GM21447 (cell line): ENCODE measurements at regions not wholly inside any gene's neighbourhood (a gene's known extent, or its start where the extent isn't known, plus 50 kb on each side); places are given as distances from the start of the nearest gene placed in this dataset.

Experiments
- ATAC-seq: cut with Tn5 transposase; IDR thresholded peaks from one replicate; pipeline ENCODE4 v1.9.1; 2021; ENCODE audit not compliant: unreplicated experiment

GRCh38 chr20:60966766-60967165 is 285.3 kb upstream of the CDH4 start:
- ATAC-seq: no peak

GRCh38 chr20:60967431-60968316 is 284.4 kb upstream of the CDH4 start:
- ATAC-seq: no peak

GRCh38 chr20:60968853-60969720 is 283.0 kb upstream of the CDH4 start:
- ATAC-seq: no peak

- no peak for ATAC-seq
These were observed 281.5 kb upstream of the CDH4 start for GRCh38 chr20:60970601-60971000.

GRCh38 chr20:60974022-60974421 is 278.0 kb upstream of the CDH4 start:
- no peak for ATAC-seq

- no peak for ATAC-seq
These were observed 277.6 kb upstream of the CDH4 start for GRCh38 chr20:60974441-60974945.

- no peak for ATAC-seq
These were observed 275.9 kb upstream of the CDH4 start for GRCh38 chr20:60976139-60976538.

- ATAC-seq: no peak
These were observed 275.1 kb upstream of the CDH4 start for GRCh38 chr20:60976913-60977312.

GRCh38 chr20:60977901-60978300 is 274.2 kb upstream of the CDH4 start:
- no peak for ATAC-seq

- no peak for ATAC-seq
These were observed 267.4 kb upstream of the CDH4 start for GRCh38 chr20:60984666-60985065.

- ATAC-seq: no peak
These were observed 265.4 kb upstream of the CDH4 start for GRCh38 chr20:60986506-60987156.

- no peak for ATAC-seq
These were observed 262.0 kb upstream of the CDH4 start for GRCh38 chr20:60990061-60990460.

GRCh38 chr20:60990643-60991042 is 261.4 kb upstream of the CDH4 start:
- no peak for ATAC-seq

- ATAC-seq: no peak
These were observed 258.5 kb upstream of the CDH4 start for GRCh38 chr20:60993433-60994044.

- no peak for ATAC-seq
These were observed 252.8 kb upstream of the CDH4 start for GRCh38 chr20:60999250-60999649.

GRCh38 chr20:61002090-61002489 is 250.0 kb upstream of the CDH4 start:
- ATAC-seq: no peak

GRCh38 chr20:61014491-61014890 is 237.6 kb upstream of the CDH4 start:
- no peak for ATAC-seq

GRCh38 chr20:61015602-61016001 is 236.5 kb upstream of the CDH4 start:
- no peak for ATAC-seq

GRCh38 chr20:61019322-61019721 is 232.7 kb upstream of the CDH4 start:
- ATAC-seq: no peak

GRCh38 chr20:61023612-61024011 is 228.4 kb upstream of the CDH4 start:
- ATAC-seq: no peak

GRCh38 chr20:61024390-61024789 is 227.7 kb upstream of the CDH4 start:
- no peak for ATAC-seq
